Neural crest cell (in vitro differentiated cells): ENCODE measurements at regions not wholly inside any gene's neighbourhood (a gene's known extent, or its start where the extent isn't known, plus 50 kb on each side); places are given as distances from the start of the nearest gene placed in this dataset.
"Not testable (repeated sequence)": the region's sequence is repeated elsewhere in the genome, so short reads cannot be mapped to it uniquely, and the experiment has no call there.

Experiments
- DNase-seq: peaks from one replicate; pipeline ENCODE4 v3.0.0; 2021; ENCODE audit warnings: low read depth, mixed read lengths, low spot score
- H3K27ac Mint-ChIP-seq: one replicate; pipeline ENCODE4 v1.8.0; 2021; ENCODE audit warnings: mild to moderate bottlenecking, mixed read lengths; ENCODE audit not compliant: unreplicated experiment
- H3K27me3 Mint-ChIP-seq: 2 replicates; pipeline ENCODE4 v1.8.0; 2021; ENCODE audit warnings: low read depth, mild to moderate bottlenecking, mixed read lengths
- H3K36me3 Mint-ChIP-seq: 2 replicates; pipeline ENCODE4 v1.8.0; 2021; ENCODE audit warnings: low read depth, mild to moderate bottlenecking, mixed read lengths
- H3K4me1 Mint-ChIP-seq: 2 replicates; pipeline ENCODE4 v1.8.0; 2021; ENCODE audit warnings: mixed read lengths
- H3K4me3 Mint-ChIP-seq: one replicate; pipeline ENCODE4 v1.8.0; 2021; ENCODE audit warnings: mild to moderate bottlenecking, mixed read lengths
- H3K9me3 Mint-ChIP-seq: 2 replicates; pipeline ENCODE4 v1.8.0; 2021; ENCODE audit warnings: mixed read lengths
- TF ChIP-seq, protein P1 (sequence below): fragments of 200-600 bp; sonication (generic); conservative IDR thresholded peaks from 2 replicates; pipeline ENCODE4 v1.5.0; 2021; ENCODE audit warnings: antibody characterized with exemption, mild to moderate bottlenecking

DNA sequence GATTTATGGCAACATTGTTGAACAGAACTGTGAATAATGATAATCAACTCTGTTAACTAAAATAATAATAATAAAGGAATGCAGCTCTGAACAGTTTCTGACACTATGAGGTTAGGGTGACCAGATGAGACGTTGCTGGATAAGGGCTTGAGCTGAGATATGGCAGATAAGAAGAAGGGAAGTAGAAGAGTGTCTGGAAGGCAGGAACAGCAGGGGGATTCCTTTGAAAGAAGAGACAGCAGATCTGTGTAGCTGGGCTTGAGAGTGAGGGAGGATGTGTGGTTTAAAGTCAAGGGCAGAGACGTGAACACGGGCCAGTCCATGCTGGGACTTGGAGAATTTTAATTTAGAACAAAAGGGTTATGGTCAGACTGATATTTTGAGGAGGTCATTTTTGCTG is 273.1 kb upstream of the SLC14A2 start:
- Mint-ChIP-seq H3K27me3 (no peaks in the 10 kb centered on the region), H3K4me1 (no peaks in the 10 kb centered on the region), H3K36me3 (no peaks in the 10 kb centered on the region), H3K9me3 (peaks cover 2% of the 10 kb centered on the region), H3K27ac (peak overlapping the region; percentile 15), H3K4me3 (no peak overlapping the region)
- TF ChIP-seq, protein P1, sequence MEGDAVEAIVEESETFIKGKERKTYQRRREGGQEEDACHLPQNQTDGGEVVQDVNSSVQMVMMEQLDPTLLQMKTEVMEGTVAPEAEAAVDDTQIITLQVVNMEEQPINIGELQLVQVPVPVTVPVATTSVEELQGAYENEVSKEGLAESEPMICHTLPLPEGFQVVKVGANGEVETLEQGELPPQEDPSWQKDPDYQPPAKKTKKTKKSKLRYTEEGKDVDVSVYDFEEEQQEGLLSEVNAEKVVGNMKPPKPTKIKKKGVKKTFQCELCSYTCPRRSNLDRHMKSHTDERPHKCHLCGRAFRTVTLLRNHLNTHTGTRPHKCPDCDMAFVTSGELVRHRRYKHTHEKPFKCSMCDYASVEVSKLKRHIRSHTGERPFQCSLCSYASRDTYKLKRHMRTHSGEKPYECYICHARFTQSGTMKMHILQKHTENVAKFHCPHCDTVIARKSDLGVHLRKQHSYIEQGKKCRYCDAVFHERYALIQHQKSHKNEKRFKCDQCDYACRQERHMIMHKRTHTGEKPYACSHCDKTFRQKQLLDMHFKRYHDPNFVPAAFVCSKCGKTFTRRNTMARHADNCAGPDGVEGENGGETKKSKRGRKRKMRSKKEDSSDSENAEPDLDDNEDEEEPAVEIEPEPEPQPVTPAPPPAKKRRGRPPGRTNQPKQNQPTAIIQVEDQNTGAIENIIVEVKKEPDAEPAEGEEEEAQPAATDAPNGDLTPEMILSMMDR = no peak
- DNase-seq = no peak

DNA sequence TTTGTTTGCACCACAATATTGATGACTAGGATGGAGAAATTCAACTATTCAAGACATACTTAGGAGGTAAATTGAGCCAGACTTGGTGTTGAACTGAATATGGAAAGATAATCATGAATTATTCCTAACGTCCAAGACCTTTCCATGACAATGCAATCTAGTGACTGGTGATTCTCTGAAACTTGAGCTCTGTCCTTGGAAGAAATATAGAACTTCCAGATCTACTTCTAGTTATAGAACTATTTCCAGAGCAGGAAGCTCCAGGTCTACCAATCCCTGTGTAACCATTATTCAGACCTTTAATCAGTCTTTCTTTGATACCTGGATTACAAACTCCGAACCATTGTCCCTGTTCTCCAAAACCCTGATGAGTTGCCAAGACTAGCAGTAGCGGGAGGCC is 272.6 kb upstream of the SLC14A2 start:
- Mint-ChIP-seq H3K4me3 (no peak overlapping the region), H3K27me3 (no peaks in the 10 kb centered on the region), H3K36me3 (no peaks in the 10 kb centered on the region), H3K9me3 (peaks cover 2% of the 10 kb centered on the region), H3K27ac (no peak overlapping the region), H3K4me1 (no peaks in the 10 kb centered on the region)
- no peak for DNase-seq
- TF ChIP-seq, protein P1 = no peak

DNA sequence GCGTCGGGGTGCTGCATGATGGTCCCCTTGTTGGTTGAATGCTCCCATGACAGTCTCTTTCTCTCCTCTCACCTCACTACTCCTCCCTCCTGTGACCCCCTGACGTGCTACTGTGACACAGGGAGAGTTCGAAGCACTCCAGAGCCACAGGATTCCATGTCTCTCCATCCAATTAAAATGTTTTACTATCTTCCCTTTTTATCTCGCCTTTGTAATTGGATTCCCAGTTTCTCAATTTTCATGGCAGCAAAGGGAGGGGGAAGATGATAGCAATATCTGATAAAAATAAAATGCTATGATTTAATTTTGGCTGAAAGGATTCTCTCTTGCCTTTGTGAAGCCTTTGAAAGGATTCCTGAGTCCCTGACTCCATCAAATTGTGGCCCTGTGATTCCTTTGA is 271.9 kb upstream of the SLC14A2 start:
- Mint-ChIP-seq H3K27me3 (no peaks in the 10 kb centered on the region), H3K27ac (no peak overlapping the region), H3K36me3 (no peaks in the 10 kb centered on the region), H3K4me1 (no peaks in the 10 kb centered on the region), H3K4me3 (no peak overlapping the region), H3K9me3 (peaks cover 2% of the 10 kb centered on the region)
- no peak for DNase-seq
- TF ChIP-seq, protein P1 = no peak

DNA sequence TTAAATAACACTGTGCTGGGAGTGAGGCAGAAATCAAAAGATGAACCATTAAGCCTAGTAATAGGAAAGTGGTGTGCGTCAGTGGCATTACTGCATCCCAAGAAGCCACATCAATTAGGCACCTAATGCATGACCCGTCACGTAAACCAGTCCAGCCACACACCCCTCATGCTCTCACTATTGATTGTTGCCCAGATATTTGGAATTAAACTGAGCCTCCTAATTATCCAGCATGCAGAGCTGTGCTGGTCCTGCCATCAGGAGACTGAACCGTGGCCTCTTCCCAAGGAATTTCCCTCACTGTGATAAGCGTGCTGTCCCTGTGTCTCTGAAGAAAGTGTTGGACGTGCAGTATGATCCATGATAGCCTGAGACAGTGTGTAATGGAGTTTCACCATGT is 270.6 kb upstream of the SLC14A2 start:
- H3K4me1 Mint-ChIP-seq, H3K4me3 Mint-ChIP-seq, H3K27me3 Mint-ChIP-seq, DNase-seq, H3K9me3 Mint-ChIP-seq, H3K36me3 Mint-ChIP-seq: not testable (repeated sequence)
- peak overlapping the region; percentile 25 for H3K27ac Mint-ChIP-seq

DNA sequence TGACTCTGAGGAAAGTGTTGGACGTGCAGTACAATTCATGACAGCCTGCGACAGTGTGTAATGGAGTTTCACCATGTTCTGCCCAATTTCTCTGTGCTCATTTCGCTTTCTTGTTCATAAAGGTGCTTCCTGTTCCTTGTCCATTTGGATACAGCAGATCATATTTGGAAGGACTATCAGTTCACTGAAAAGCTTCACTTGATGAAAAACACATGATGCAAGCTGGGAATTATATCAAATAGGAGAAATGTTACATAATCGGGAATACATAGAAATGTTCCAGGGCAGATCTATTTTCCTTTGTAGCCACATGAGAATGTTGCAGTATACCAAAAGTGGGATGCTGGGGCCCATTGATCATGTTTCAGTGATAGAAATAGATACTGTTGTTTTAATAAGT is 266.3 kb upstream of the SLC14A2 start:
- DNase-seq = no peak
- TF ChIP-seq, protein P1 = no peak
- H3K9me3 Mint-ChIP-seq = no peaks in the 10 kb centered on the region
- H3K4me1 Mint-ChIP-seq = no peaks in the 10 kb centered on the region
- H3K36me3 Mint-ChIP-seq = no peaks in the 10 kb centered on the region
- H3K27me3 Mint-ChIP-seq = no peaks in the 10 kb centered on the region
- H3K27ac Mint-ChIP-seq = no peak overlapping the region
- H3K4me3 Mint-ChIP-seq = no peak overlapping the region

DNA sequence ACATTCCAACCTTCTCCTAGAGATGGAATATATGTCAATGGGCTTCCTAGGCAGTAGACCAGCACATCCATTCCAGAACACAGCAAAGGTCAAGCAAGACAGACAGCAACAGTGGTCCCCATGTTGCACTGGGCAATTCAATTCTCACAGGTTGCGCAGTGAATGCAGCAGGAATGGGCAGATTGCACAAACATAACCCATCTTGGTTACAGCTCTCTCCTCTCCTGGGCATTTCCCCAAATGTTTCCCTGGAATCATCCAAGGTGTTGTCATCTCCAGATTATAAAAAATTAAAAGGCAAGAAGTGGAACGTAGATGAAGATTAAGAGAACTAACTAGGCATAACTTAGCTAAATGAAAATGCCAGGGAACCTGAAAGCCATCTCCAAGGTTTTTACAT is 265.8 kb upstream of the SLC14A2 start:
- no peaks in the 10 kb centered on the region for H3K9me3 Mint-ChIP-seq
- TF ChIP-seq, protein P1 = no peak
- H3K4me1 Mint-ChIP-seq = no peaks in the 10 kb centered on the region
- no peak overlapping the region for H3K27ac Mint-ChIP-seq
- no peaks in the 10 kb centered on the region for H3K36me3 Mint-ChIP-seq
- no peak overlapping the region for H3K4me3 Mint-ChIP-seq
- H3K27me3 Mint-ChIP-seq = no peaks in the 10 kb centered on the region
- no peak for DNase-seq
